HepG2 (cell line): ENCODE measurements at regions not wholly inside any gene's neighbourhood (a gene's known extent, or its start where the extent isn't known, plus 50 kb on each side); places are given as distances from the start of the nearest gene placed in this dataset.

Experiments used
- ATAC-seq: fragments of 200-7000 bp; cut with Tn5 transposase; 3 replicates; pipeline ENCODE4 v1.9.1; 2020; ENCODE audit warnings: mild to moderate bottlenecking, moderate library complexity
- BruUV-seq: library from RNA; stranded (reverse); fragments of 400-500 nt; replicated peaks from 2 replicates; lab custom pipeline; 2021; lab: Mats Ljungman, UMichigan
- CTCF ChIA-PET: fragments of 300-600 bp; formaldehyde crosslinking; extraction: SDS; loops from one replicate; lab custom pipeline; 2021; ENCODE audit warnings: low total read pairs, inconsistent platforms, low intra/inter-chr PET ratio; lab: Yijun Ruan, JAX
- POLR2A ChIA-PET: fragments of 350-600 bp; sonication (Branson Sonifier 250); formaldehyde crosslinking; loops from one replicate; lab custom pipeline; 2020; ENCODE audit warnings: antibody characterized with exemption, inconsistent platforms; lab: Yijun Ruan, JAX
- DNase-seq: peaks from one replicate; pipeline ENCODE4 v3.0.0-alpha.2; 2015; ENCODE audit warnings: low spot score
- FAIRE-seq: peaks from 3 replicates; lab custom pipeline; 2011; peaks lifted over from hg19 to GRCh38; lab: Jason Lieb, UNC
- H2AFZ ChIP-seq: one replicate; pipeline ENCODE4 v1.6.1; 2011; ENCODE audit warnings: low read length, inconsistent platforms
- H3K27ac ChIP-seq: fragments of 300-600 bp; 3 replicates; pipeline ENCODE4 v1.8.0; 2011; ENCODE audit warnings: mixed run types, mild to moderate bottlenecking, mixed read lengths, low read length, inconsistent platforms; ENCODE audit not compliant: insufficient read depth; ENCODE audit errors: extremely low read length
- H3K27me3 ChIP-seq, 2 experiments: fragments of 200-600 bp in 1 of 2; 2 replicates in 1 of 2; 3 replicates in 1 of 2; pipeline versions ENCODE4 v1.6.0 to v1.8.0; 2011; ENCODE audit warnings: low read length in 2 of 2, mild to moderate bottlenecking in 2 of 2, moderate library complexity in 2 of 2, inconsistent platforms in 1 of 2; ENCODE audit not compliant: insufficient read depth in 2 of 2, control insufficient read depth in 1 of 2
- H3K36me3 ChIP-seq, 2 experiments: fragments of 200-600 bp in 1 of 2; replicated peaks in 1 of 2; 2 replicates in 1 of 2; 3 replicates in 1 of 2; pipeline versions ENCODE4 v1.5.1 to v1.8.0; 2011; ENCODE audit warnings: low read length in 2 of 2, inconsistent platforms in 1 of 2; ENCODE audit not compliant: insufficient read depth in 2 of 2, control insufficient read depth in 1 of 2
- H3K4me1 ChIP-seq: 2 replicates; pipeline ENCODE4 v1.5.1; 2012; ENCODE audit warnings: low read length, inconsistent platforms; ENCODE audit not compliant: insufficient read depth
- H3K4me2 ChIP-seq: 2 replicates; pipeline ENCODE4 v1.6.0; 2011; ENCODE audit warnings: low read depth, low read length, inconsistent platforms
- H3K4me3 ChIP-seq, 3 experiments: fragments of 200-600 bp in 1 of 3; sonication (generic), shearing (Covaris generic) in 1 of 3; replicated peaks in 1 of 3; 2 replicates each; pipeline ENCODE4 v1.5.1; 2011 to 2016; ENCODE audit warnings: low read length in 3 of 3, inconsistent platforms in 2 of 3, low read depth in 2 of 3, mild to moderate bottlenecking in 2 of 3, control low read depth in 1 of 3, mixed read lengths in 1 of 3; ENCODE audit not compliant: insufficient read depth in 1 of 3
- H3K79me2 ChIP-seq: one replicate; pipeline ENCODE4 v1.6.1; 2011; ENCODE audit warnings: low read length, inconsistent platforms; ENCODE audit not compliant: insufficient read depth
- H3K9ac ChIP-seq: 2 replicates; pipeline ENCODE4 v1.6.0; 2011; ENCODE audit warnings: mild to moderate bottlenecking, low read depth, low read length, inconsistent platforms; ENCODE audit not compliant: insufficient read depth
- H3K9me3 ChIP-seq: 2 replicates; pipeline ENCODE4 v1.5.1; 2012; ENCODE audit warnings: mild to moderate bottlenecking, low read length
- H4K20me1 ChIP-seq: 2 replicates; pipeline ENCODE4 v1.6.0; 2011; ENCODE audit warnings: inconsistent platforms, mild to moderate bottlenecking, low read length, moderate library complexity; ENCODE audit not compliant: insufficient read depth
- BCLAF1 ChIP-seq: fragments of 450-650 bp; IDR thresholded peaks from 2 replicates; pipeline ENCODE4 v1.6.1; 2017; ENCODE audit warnings: mild to moderate bottlenecking
- KLF11 ChIP-seq: IDR thresholded peaks from 2 replicates; pipeline ENCODE4 v1.6.1; 2016; ENCODE audit warnings: missing compliant biosample characterization
- ZBTB20 ChIP-seq: sonication (generic); formaldehyde crosslinking; IDR thresholded peaks from 2 replicates; pipeline ENCODE4 v1.8.1; 2023; ENCODE audit warnings: missing genetic modification reagents, low read depth, mild to moderate bottlenecking, borderline replicate concordance
- ZBTB49 ChIP-seq: sonication (generic); formaldehyde crosslinking; IDR thresholded peaks from 2 replicates; pipeline ENCODE4 v1.4.0; 2020; ENCODE audit warnings: missing genetic modification reagents, borderline replicate concordance
- ZFP90 ChIP-seq: sonication (generic); formaldehyde crosslinking; IDR thresholded peaks from 2 replicates; pipeline ENCODE4 v1.8.0; 2022; ENCODE audit warnings: missing genetic modification reagents, mild to moderate bottlenecking, inconsistent platforms, borderline replicate concordance
- ZNF383 ChIP-seq: sonication (generic); formaldehyde crosslinking; IDR thresholded peaks from 2 replicates; pipeline ENCODE4 v1.4.0; 2020; ENCODE audit warnings: missing genetic modification reagents, mild to moderate bottlenecking, borderline replicate concordance
- ZNF460 ChIP-seq: sonication (generic); formaldehyde crosslinking; IDR thresholded peaks from 2 replicates; pipeline ENCODE4 v1.5.1; 2020; ENCODE audit warnings: missing genetic modification reagents, mild to moderate bottlenecking, borderline replicate concordance
- ZNF556 ChIP-seq: sonication (generic); formaldehyde crosslinking; IDR thresholded peaks from 2 replicates; pipeline ENCODE4 v1.4.0; 2020; ENCODE audit warnings: mild to moderate bottlenecking, missing genetic modification reagents, borderline replicate concordance
- ZNF670 ChIP-seq: sonication (generic); formaldehyde crosslinking; IDR thresholded peaks from 2 replicates; pipeline ENCODE4 v1.8.0; 2022; ENCODE audit warnings: mild to moderate bottlenecking, missing genetic modification reagents, borderline replicate concordance
- ZNF777 ChIP-seq: sonication (generic); formaldehyde crosslinking; IDR thresholded peaks from 2 replicates; pipeline ENCODE4 v1.4.0; 2020; ENCODE audit warnings: missing genetic modification reagents
- WGBS: methylation state at CpG from one replicate; pipeline ENCODE4 v1.1.6; 2017; ENCODE audit warnings: low lambda C conversion rate; 5-methylcytosine and 5-hydroxymethylcytosine counted together
- in situ Hi-C: cut with HindIII; loops from 2 replicates; pipeline ENCODE4 v1.10.0; 2017; ENCODE audit warnings: low pct_unique_long_range_greater_than_20kb; ENCODE audit not compliant: extremely low pct_ligation_motif_present
- intact Hi-C: fragments of 100-400 bp; cut with micrococcal nuclease; formaldehyde crosslinking; loops from one replicate; pipeline ENCODE4 v1.10.0; 2022; ENCODE audit not compliant: unreplicated experiment
- TF ChIP-seq, protein P1 (sequence below): sonication (generic); formaldehyde crosslinking; IDR thresholded peaks from 2 replicates; pipeline ENCODE4 v1.9.0; 2021; ENCODE audit warnings: mild to moderate bottlenecking, missing genetic modification reagents

DNA sequence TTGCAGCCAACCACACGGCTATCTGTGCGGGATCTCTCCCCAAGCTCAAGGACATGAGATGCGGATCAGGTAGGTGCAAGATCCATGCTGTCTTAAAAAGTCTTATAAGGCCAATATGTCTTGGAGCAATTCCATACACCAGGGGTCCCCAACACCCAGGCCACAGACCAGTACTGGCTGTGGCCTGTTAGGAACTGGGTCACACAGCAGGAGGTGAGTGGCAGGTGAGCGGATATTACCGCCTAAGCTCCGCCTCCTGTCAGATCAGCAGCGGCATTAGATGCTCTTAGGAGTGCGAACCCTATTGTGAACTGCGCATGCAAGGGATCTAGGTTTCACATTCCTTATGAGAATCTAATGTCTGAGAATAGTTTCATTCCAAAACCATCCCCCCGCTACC is 68.8 kb upstream of the ZNF599 start:
- no peak overlapping the region for H3K9ac ChIP-seq
- H3K27me3 ChIP-seq = peaks cover 0 to 6% of the 10 kb centered on the region in 2 experiments; a peak in 1 of 5 replicates
- H3K4me2 ChIP-seq = no peak overlapping the region
- FAIRE-seq (no peak), ATAC-seq (no peak), DNase-seq (no peak)
- no peaks in the 10 kb centered on the region for H3K36me3 ChIP-seq
- no peaks in the 10 kb centered on the region for H3K79me2 ChIP-seq
- in situ Hi-C loops = no loop called here
- H2AFZ ChIP-seq = no peak overlapping the region
- ChIA-PET CTCF (no interaction called here), POLR2A (no interaction called here)
- H3K4me1 ChIP-seq = peaks cover 16% of the 10 kb centered on the region
- intact Hi-C loops = no loop called here
- no peak overlapping the region for H3K27ac ChIP-seq
- BruUV-seq = no TSS peak
- no peak overlapping the region for H3K4me3 ChIP-seq
- no peaks in the 10 kb centered on the region for H4K20me1 ChIP-seq
- 70% methylated on average over 9 of the region's 10 CpGs for WGBS
- TF ChIP-seq ZFP90 (CRISPR knock-in tag) (no peak), ZNF556 (no peak), BCLAF1 (no peak), ZNF777 (CRISPR knock-in tag) (no peak), ZBTB20 (CRISPR knock-in tag) (no peak), ZNF670 (CRISPR knock-in tag) (no peak), ZBTB49 (CRISPR knock-in tag) (no peak), ZNF383 (no peak), KLF11 (CRISPR knock-in tag) (no peak), ZNF460 (CRISPR knock-in tag) (no peak)
- TF ChIP-seq, protein P1, sequence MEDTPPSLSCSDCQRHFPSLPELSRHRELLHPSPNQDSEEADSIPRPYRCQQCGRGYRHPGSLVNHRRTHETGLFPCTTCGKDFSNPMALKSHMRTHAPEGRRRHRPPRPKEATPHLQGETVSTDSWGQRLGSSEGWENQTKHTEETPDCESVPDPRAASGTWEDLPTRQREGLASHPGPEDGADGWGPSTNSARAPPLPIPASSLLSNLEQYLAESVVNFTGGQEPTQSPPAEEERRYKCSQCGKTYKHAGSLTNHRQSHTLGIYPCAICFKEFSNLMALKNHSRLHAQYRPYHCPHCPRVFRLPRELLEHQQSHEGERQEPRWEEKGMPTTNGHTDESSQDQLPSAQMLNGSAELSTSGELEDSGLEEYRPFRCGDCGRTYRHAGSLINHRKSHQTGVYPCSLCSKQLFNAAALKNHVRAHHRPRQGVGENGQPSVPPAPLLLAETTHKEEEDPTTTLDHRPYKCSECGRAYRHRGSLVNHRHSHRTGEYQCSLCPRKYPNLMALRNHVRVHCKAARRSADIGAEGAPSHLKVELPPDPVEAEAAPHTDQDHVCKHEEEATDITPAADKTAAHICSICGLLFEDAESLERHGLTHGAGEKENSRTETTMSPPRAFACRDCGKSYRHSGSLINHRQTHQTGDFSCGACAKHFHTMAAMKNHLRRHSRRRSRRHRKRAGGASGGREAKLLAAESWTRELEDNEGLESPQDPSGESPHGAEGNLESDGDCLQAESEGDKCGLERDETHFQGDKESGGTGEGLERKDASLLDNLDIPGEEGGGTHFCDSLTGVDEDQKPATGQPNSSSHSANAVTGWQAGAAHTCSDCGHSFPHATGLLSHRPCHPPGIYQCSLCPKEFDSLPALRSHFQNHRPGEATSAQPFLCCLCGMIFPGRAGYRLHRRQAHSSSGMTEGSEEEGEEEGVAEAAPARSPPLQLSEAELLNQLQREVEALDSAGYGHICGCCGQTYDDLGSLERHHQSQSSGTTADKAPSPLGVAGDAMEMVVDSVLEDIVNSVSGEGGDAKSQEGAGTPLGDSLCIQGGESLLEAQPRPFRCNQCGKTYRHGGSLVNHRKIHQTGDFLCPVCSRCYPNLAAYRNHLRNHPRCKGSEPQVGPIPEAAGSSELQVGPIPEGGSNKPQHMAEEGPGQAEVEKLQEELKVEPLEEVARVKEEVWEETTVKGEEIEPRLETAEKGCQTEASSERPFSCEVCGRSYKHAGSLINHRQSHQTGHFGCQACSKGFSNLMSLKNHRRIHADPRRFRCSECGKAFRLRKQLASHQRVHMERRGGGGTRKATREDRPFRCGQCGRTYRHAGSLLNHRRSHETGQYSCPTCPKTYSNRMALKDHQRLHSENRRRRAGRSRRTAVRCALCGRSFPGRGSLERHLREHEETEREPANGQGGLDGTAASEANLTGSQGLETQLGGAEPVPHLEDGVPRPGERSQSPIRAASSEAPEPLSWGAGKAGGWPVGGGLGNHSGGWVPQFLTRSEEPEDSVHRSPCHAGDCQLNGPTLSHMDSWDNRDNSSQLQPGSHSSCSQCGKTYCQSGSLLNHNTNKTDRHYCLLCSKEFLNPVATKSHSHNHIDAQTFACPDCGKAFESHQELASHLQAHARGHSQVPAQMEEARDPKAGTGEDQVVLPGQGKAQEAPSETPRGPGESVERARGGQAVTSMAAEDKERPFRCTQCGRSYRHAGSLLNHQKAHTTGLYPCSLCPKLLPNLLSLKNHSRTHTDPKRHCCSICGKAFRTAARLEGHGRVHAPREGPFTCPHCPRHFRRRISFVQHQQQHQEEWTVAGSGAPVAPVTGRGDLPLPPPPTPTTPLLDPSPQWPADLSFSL (CRISPR knock-in tag) = no peak
- TF ChIP-seq, all 625 proteins: peak for 0
- H3K9me3 ChIP-seq = no peaks in the 10 kb centered on the region
